SJCRH30 (cell line): ENCODE measurements at regions not wholly inside any gene's neighbourhood (a gene's known extent, or its start where the extent isn't known, plus 50 kb on each side); places are given as distances from the start of the nearest gene placed in this dataset.
"Not testable (repeated sequence)": the region's sequence is repeated elsewhere in the genome, so short reads cannot be mapped to it uniquely, and the experiment has no call there.

ENCODE experiments used
- DNase-seq, 2 experiments: peaks; one replicate each; pipeline ENCODE4 v3.0.0-alpha.2; 2015 to 2020
- H3K27ac ChIP-seq: fragments of 250-450 bp; sonication (Bioruptor Pico); 2 replicates; pipeline ENCODE4 v1.5.1; 2020; ENCODE audit warnings: mild to moderate bottlenecking, moderate library complexity
- H3K27me3 ChIP-seq: fragments of 250-450 bp; sonication (Bioruptor Pico); 2 replicates; pipeline ENCODE4 v1.5.1; 2020; ENCODE audit warnings: mild to moderate bottlenecking, moderate library complexity
- H3K36me3 ChIP-seq: fragments of 250-450 bp; sonication (Bioruptor Pico); 2 replicates; pipeline ENCODE4 v1.5.1; 2020; ENCODE audit warnings: mild to moderate bottlenecking, moderate library complexity
- H3K4me1 ChIP-seq: fragments of 250-450 bp; sonication (Bioruptor Pico); 2 replicates; pipeline ENCODE4 v1.5.1; 2020; ENCODE audit warnings: mild to moderate bottlenecking, moderate library complexity
- H3K4me3 ChIP-seq: fragments of 250-450 bp; sonication (Bioruptor Pico); 2 replicates; pipeline ENCODE4 v1.5.1; 2020; ENCODE audit warnings: mild to moderate bottlenecking, moderate library complexity
- H3K9me3 ChIP-seq: fragments of 250-450 bp; sonication (Bioruptor Pico); replicated peaks from 2 replicates; pipeline ENCODE4 v1.5.1; 2020; ENCODE audit warnings: mild to moderate bottlenecking, moderate library complexity

DNA sequence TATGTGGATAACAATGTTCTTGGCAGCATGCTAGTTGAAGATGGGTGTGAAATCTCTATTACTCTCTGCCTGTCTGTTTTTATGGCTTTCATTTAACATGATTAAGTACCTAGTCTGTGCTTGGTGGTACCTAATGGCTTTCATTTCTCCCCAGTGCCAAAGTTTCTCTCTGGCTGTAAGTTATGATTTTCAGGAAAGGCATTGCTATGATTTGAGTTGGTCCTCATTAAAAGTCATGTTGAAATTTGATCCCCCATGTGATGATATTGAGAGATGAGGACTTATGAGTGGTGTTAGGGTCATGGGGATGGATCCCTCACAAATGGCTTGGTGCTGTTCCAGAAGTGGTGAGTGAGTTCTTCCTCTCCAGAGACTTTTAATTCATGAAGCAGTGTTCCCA lies 162.4 kb upstream of the IL15 start:
- Histone ChIP-seq H3K4me1 (no peaks in the 10 kb centered on the region), H3K9me3 (no peaks in the 10 kb centered on the region), H3K36me3 (no peaks in the 10 kb centered on the region), H3K27me3 (no peaks in the 10 kb centered on the region), H3K27ac (no peak overlapping the region), H3K4me3 (no peak overlapping the region)
- no peak for DNase-seq

DNA sequence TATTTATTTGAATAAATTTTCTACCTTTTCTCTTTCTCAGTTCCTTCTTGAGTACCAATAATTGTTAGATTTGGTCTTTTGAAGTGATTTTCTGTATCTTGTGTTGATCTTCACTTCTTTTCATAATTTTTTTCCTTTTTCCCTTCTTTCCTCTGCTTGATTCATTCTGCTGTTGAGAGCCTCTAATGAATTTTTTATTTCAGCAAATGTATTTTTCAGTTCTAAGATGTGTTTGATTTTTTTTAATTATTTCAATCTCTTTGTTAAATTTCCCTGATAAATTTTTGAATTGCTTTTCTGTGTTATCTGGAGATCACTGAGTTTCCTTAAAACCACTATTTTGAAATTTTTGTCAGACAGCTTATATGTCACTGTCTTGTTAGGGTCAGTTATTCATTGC lies 155.4 kb upstream of the IL15 start:
- DNase-seq, result no peak
- H3K27me3 ChIP-seq, result no peaks in the 10 kb centered on the region
- H3K4me1 ChIP-seq, result no peaks in the 10 kb centered on the region
- no peak overlapping the region for H3K27ac ChIP-seq
- no peaks in the 10 kb centered on the region for H3K36me3 ChIP-seq
- no peaks in the 10 kb centered on the region for H3K9me3 ChIP-seq
- H3K4me3 ChIP-seq, result no peak overlapping the region

DNA sequence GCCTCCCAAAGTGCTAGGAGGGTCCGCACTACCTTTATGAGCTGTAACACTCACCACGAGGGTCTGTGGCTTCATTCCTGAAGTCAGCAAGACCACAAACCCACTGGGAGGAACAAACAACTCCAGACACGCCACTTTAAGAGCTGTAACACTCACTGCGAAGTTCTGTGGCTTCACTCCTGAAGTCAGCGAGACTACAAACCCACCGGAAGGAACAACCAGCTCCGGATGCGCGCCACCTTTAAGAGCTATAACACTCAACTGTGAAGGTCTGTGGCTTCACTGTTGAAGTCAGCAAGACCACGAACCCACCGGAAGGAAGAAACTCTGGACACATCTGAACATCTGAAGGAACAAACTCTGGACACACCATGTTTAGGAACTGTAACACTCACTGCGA lies 152.1 kb upstream of the IL15 start:
- H3K9me3 ChIP-seq, H3K4me1 ChIP-seq, H3K4me3 ChIP-seq, H3K27ac ChIP-seq, H3K36me3 ChIP-seq, DNase-seq, H3K27me3 ChIP-seq: not testable (repeated sequence)

DNA sequence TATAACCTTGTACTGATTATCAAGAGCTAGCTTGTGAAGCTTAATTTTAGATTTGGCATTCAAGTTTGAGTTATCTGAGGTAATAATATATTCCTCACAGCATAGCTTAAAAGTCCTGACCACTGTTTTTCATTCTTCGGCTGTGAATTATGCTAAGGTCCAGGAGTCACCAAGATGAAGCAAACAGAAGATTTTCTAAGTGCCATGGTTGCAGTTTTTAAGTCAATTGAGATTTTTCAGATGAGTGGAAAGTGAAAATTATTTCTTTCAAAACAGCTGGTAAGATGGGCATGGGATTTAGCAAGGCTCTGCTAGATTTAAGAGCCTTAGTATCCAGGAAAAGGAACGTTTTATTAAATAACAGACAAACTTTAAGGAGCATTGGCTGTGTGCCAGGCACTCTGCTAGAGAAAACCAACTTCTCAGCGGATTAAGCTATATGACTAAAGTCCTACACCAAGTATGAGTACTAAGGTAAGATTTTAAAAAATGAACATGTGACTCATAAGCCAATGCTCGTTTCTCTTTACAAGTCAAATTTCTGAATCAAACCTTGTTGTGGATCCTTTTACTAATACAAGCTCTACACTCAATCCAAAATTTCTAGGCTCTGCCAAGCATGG lies 149.9 kb upstream of the IL15 start:
- no peaks in the 10 kb centered on the region for H3K9me3 ChIP-seq
- no peaks in the 10 kb centered on the region for H3K27me3 ChIP-seq
- H3K27ac ChIP-seq, result no peak overlapping the region
- no peaks in the 10 kb centered on the region for H3K4me1 ChIP-seq
- H3K36me3 ChIP-seq, result no peaks in the 10 kb centered on the region
- peak in 1 of 2 experiments; percentile 5 for DNase-seq
- no peak overlapping the region for H3K4me3 ChIP-seq

DNA sequence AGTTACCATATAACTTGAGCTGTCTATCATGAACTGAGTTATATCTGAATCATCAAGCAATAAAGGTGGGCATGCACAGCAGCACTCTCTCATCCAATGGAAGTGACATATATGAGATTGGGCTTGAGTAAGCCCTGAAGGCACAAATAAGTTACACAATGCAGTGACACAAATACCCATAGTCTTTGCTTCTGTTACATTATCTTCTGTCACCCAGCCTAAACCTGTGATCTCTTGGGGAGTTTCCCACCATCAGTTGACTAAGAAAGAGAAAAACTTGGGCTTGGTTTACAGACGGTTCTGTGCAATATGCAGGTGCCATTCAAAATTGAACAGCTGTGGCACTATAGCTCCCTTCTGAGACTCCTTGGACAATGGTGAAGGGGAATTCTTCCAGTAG lies 138.8 kb upstream of the IL15 start:
- no peaks in the 10 kb centered on the region for H3K4me1 ChIP-seq
- no peak overlapping the region for H3K27ac ChIP-seq
- DNase-seq, result no peak
- H3K4me3 ChIP-seq, result no peak overlapping the region
- H3K9me3 ChIP-seq, result no peaks in the 10 kb centered on the region
- H3K27me3 ChIP-seq, result no peaks in the 10 kb centered on the region
- no peaks in the 10 kb centered on the region for H3K36me3 ChIP-seq

DNA sequence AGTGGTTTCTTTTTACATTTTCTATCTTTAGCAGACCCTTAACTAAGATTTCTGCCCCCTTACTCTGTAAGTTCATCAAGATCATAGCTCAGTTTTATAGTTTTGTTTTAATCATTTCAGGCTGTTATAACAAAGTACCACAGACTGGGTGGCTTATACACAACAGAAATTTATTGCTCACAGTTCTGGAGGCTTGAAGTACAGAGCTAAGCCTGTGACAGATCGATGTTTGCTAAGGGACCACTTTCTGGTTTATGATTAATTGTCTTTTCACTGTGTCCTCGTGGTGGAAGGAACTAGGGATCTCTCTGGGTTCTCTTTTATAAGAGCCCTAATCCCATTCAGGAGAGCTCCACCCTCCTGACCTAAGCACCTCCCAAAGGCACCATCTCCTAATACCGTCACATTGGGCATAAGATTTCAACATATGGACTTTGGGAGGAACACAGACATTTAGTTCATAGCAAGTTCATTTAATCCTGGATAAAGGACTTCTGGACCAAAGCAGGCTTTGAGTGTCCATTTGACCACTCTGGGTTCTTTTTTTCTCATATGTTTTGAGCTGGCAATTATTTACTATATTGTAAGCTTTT lies 137.0 kb upstream of the IL15 start:
- Histone ChIP-seq H3K4me3 (no peak overlapping the region), H3K27ac (no peak overlapping the region), H3K9me3 (no peaks in the 10 kb centered on the region), H3K27me3 (no peaks in the 10 kb centered on the region), H3K4me1 (no peaks in the 10 kb centered on the region), H3K36me3 (no peaks in the 10 kb centered on the region)
- DNase-seq, result no peak

DNA sequence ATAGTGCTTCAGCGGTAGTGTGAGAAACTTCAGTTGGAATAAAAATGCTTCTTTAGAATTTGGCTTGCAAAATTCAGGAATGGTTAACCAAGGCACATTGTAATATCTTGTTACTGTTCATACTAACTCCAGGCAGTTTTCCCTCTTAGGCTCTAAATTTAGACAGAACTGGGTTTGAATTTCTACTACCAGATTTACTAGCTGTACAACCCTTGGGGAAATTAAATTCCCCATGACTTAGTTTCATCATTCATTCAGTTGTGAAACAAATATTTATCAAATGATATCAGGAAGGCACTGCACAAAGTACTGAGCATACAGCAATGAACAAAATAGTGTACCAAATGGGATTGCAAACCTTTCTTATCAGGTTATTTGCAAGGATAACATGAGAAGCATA lies 135.0 kb upstream of the IL15 start:
- Histone ChIP-seq H3K4me1 (no peaks in the 10 kb centered on the region), H3K36me3 (no peaks in the 10 kb centered on the region), H3K27ac (no peak overlapping the region), H3K27me3 (no peaks in the 10 kb centered on the region), H3K9me3 (no peaks in the 10 kb centered on the region), H3K4me3 (no peak overlapping the region)
- no peak for DNase-seq

DNA sequence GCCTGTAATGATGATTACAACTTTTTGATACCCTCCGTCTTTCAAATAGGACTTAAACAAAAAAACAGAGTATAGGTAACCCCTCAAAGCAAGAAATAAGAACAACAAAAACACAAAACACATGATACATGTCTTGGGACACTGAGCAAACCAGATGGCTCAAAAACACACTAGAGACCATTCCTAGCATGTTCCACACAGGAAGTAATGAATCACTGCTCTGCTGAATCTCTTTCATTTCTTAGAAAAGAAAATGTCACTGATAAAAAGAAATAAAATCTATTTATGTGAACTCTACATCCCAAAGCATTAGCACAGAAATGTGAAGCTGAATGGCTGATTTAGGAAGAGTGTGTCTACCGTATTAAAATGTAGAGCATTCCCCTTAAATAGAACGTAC lies 134.5 kb upstream of the IL15 start:
- H3K27ac ChIP-seq, result no peak overlapping the region
- H3K4me3 ChIP-seq, result no peak overlapping the region
- no peaks in the 10 kb centered on the region for H3K9me3 ChIP-seq
- DNase-seq, result no peak
- no peaks in the 10 kb centered on the region for H3K36me3 ChIP-seq
- no peaks in the 10 kb centered on the region for H3K27me3 ChIP-seq
- H3K4me1 ChIP-seq, result no peaks in the 10 kb centered on the region

DNA sequence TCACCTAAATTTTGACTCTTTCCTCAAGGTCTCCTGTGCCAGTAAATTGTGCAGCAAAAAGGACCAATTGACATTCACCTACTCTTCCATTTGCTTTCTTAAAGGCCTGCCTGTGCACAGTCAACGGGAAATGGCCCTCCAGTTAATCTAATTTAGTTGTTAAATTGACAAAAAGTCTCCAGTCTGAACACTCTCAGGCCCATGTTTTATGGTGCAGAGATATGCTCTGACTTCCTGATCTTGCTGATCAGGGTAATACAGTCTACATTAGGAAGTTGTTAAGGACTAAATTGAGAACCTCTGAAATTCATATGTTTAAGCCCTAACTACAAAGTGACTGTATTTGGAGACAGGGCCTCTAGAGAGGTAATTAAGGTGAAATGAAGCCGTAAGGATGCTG lies 133.6 kb upstream of the IL15 start:
- H3K27ac ChIP-seq, result no peak overlapping the region
- no peaks in the 10 kb centered on the region for H3K36me3 ChIP-seq
- H3K9me3 ChIP-seq, result no peaks in the 10 kb centered on the region
- no peak overlapping the region for H3K4me3 ChIP-seq
- DNase-seq, result no peak
- H3K27me3 ChIP-seq, result no peaks in the 10 kb centered on the region
- H3K4me1 ChIP-seq, result no peaks in the 10 kb centered on the region

DNA sequence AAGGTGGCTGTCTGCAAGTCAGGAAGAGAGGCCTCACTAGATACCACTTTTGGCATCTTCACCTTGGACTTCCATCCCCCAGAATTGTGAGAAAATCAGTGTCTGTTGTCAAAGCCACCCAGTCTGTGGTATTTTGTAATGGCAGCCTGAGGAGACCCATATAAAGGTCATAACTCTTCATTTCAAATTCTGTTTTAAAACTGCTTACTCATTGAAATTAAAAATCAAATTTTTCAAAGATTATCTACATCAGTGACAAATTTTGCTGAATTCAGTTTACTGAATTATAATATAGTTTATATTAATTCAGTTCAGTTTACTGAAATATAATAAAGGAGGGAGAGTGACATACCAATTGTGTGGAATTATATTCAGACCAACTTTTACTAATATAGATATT lies 133.1 kb upstream of the IL15 start:
- no peak for DNase-seq
- Histone ChIP-seq H3K27ac (no peak overlapping the region), H3K9me3 (no peaks in the 10 kb centered on the region), H3K36me3 (no peaks in the 10 kb centered on the region), H3K27me3 (no peaks in the 10 kb centered on the region), H3K4me3 (no peak overlapping the region), H3K4me1 (no peaks in the 10 kb centered on the region)

DNA sequence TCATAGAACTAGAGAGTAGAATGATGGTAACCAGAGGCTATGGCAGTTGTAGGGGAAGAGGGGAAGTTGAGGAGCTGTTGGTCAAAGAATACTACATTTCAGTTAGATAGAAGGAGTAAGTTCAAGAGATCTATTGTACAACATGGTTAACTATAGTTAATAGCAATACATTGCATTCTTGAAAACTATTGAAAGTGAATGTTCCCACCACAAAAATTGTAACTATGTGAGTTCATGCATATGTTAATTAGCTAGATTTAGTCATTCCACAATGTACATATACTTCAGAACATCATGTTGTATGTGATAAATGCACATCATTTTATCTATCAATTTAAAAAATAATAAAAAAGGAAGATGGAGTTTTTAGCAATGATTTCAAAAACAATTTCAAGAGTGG lies 125.3 kb upstream of the IL15 start:
- no peak for DNase-seq
- Histone ChIP-seq H3K27ac (no peak overlapping the region), H3K4me1 (no peaks in the 10 kb centered on the region), H3K27me3 (no peaks in the 10 kb centered on the region), H3K36me3 (no peaks in the 10 kb centered on the region), H3K4me3 (no peak overlapping the region), H3K9me3 (no peaks in the 10 kb centered on the region)

DNA sequence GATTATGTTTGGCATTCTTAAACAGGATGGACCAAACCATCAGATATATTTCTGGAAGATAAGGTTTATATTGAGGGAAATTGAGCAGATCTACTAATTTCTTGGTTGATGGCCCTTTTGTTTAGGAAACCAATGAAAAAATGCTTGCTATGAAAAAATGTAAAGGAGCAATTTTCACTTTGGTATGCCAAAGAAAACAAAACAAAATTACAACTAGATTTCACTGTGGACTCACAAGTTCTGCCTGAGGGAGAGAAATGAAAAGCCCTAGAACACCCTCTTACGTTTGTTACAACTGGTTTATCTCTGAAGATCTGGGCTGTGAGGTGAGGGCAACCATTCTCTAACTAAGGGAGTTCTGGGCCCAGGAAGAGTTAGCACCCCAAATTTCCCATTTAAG lies 122.5 kb upstream of the IL15 start:
- Histone ChIP-seq H3K9me3 (no peaks in the 10 kb centered on the region), H3K27me3 (no peaks in the 10 kb centered on the region), H3K27ac (no peak overlapping the region), H3K36me3 (no peaks in the 10 kb centered on the region), H3K4me1 (no peaks in the 10 kb centered on the region), H3K4me3 (no peak overlapping the region)
- DNase-seq, result no peak

DNA sequence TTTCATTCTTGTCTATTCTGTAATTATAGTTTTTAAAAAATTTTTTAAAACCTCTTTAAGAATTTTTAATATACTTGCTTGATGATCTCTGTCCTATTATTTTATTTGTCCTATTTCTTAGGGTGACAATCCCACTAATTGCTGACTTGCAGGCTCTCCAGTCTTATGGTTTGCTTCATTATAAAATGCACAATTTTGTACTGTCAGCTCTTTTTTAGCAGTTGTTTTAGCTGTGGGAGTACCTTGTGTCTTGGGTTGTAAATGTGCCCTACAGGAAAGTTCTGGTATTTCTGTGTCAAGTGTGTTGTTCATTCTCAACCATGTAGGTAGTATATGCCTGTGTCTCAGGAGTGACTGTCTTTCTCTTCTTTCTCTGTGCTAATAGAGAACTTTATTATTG lies 118.2 kb upstream of the IL15 start:
- H3K4me1 ChIP-seq, result no peaks in the 10 kb centered on the region
- no peaks in the 10 kb centered on the region for H3K9me3 ChIP-seq
- no peak for DNase-seq
- no peaks in the 10 kb centered on the region for H3K36me3 ChIP-seq
- H3K27ac ChIP-seq, result no peak overlapping the region
- H3K27me3 ChIP-seq, result no peaks in the 10 kb centered on the region
- H3K4me3 ChIP-seq, result no peak overlapping the region

DNA sequence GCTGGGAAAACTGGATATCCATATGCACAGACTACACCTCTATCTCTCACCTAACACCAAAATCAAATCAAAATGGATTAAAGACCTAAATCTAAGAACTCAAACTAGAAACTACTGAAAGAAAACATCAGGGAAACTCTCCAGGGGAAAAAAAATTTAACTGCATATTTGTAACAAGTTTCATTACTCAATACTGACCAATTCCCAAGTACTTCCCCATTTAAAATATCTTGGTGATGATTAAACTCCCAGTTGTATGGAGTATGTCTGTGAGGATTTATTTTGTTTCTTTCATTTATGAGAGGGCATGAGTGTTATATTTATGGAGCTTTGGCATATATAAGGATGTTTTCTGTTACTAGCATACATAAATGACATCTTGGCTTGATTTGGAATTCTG lies 112.3 kb upstream of the IL15 start:
- no peaks in the 10 kb centered on the region for H3K4me1 ChIP-seq
- no peak overlapping the region for H3K27ac ChIP-seq
- H3K36me3 ChIP-seq, result no peaks in the 10 kb centered on the region
- no peak for DNase-seq
- H3K27me3 ChIP-seq, result no peaks in the 10 kb centered on the region
- no peak overlapping the region for H3K4me3 ChIP-seq
- 0 out of 2 replicates have a peak, but pooled peaks cover 4% of the 10 kb centered on the region for H3K9me3 ChIP-seq

DNA sequence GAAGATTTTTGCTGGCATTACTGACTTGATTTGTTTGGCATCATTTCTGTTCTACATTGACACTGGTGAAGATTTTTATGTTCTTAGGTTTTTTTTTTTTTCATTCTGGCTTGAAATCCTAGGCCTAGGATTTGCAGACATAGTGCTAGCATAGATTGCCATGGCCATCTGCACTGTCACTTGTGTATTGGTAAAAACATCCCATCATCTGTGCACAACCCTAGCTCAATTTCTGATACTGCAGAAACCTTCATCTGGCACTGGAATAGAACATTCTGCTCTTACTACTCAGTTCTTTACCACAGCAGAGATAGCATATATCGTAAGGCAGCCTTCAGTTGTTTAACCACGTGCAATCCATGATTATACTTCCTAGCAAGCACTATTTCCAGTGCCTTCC lies 111.5 kb upstream of the IL15 start:
- Histone ChIP-seq H3K9me3 (peaks cover 4% of the 10 kb centered on the region; the same call in 1 of the 2 replicates), H3K27me3 (no peaks in the 10 kb centered on the region), H3K36me3 (no peaks in the 10 kb centered on the region), H3K4me1 (no peaks in the 10 kb centered on the region), H3K4me3 (no peak overlapping the region), H3K27ac (no peak overlapping the region)
- DNase-seq, result no peak

DNA sequence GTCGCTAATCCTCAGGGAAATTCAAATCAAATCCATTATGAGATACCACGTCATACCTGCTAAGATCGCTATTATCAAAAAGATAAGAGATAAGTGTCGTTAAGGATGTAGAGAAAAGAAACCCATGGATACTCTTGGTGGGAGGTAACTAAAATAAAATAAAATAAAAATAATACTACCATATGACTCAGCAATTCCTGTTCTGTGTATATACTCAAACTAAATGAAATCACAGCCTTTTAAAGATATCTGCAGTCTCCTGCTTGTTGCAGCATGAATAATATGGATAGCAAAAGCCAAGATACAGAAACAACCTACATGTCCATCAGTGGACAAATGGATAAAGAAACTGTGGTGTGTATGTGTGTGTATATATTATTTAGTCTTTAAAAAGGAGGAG lies 105.8 kb upstream of the IL15 start:
- no peak overlapping the region for H3K4me3 ChIP-seq
- H3K9me3 ChIP-seq, result peaks cover 4% of the 10 kb centered on the region; the same call in 1 of the 2 replicates
- no peak overlapping the region for H3K27ac ChIP-seq
- H3K4me1 ChIP-seq, result no peaks in the 10 kb centered on the region
- H3K36me3 ChIP-seq, result no peaks in the 10 kb centered on the region
- DNase-seq, result no peak
- no peaks in the 10 kb centered on the region for H3K27me3 ChIP-seq
